Esophagus squamous epithelium (tissue), 4 donors: ENCODE measurements at regions not wholly inside any gene's neighbourhood (a gene's known extent, or its start where the extent isn't known, plus 50 kb on each side); places are given as distances from the start of the nearest gene placed in this dataset.

Experiments used
- POLR2A ChIP-seq, 4 donors: fragments of 450-650 bp; IDR thresholded peaks; one replicate each; pipeline ENCODE4 v1.6.1; 2017; ENCODE audit warnings: antibody characterized with exemption in 4 of 4, mild to moderate bottlenecking in 4 of 4, moderate library complexity in 3 of 4
- TF ChIP-seq, protein P1 (sequence below), 6 experiments: fragments of 450-650 bp in 4 of 6; fragments of 200-600 bp in 2 of 6; sonication (generic) in 2 of 6; IDR thresholded peaks; one replicate each; pipeline ENCODE4 v1.5.1; 2016 to 2019; ENCODE audit warnings: antibody characterized with exemption in 6 of 6, mild to moderate bottlenecking in 4 of 6, moderate library complexity in 4 of 6

DNA sequence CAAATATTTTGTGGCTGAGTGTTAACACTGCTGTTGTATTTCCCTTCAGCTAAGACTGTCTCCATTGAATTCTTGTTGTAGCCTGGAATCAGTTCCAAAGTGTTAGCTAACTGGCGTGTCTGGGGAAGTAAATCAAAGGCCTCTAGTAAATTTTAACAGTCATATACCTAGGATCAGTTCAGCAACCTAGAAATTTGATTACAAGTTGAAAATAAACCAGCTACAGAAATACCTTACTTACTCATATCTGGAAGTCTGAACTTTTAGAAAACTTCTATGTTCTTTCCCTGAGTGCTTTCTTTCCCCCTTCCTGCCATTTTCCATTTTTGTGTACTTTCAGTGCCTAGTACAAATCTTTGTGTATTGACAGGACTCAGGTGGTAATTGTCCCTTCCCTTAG lies 396.7 kb upstream of the DCC start:
- TF ChIP-seq, protein P1, sequence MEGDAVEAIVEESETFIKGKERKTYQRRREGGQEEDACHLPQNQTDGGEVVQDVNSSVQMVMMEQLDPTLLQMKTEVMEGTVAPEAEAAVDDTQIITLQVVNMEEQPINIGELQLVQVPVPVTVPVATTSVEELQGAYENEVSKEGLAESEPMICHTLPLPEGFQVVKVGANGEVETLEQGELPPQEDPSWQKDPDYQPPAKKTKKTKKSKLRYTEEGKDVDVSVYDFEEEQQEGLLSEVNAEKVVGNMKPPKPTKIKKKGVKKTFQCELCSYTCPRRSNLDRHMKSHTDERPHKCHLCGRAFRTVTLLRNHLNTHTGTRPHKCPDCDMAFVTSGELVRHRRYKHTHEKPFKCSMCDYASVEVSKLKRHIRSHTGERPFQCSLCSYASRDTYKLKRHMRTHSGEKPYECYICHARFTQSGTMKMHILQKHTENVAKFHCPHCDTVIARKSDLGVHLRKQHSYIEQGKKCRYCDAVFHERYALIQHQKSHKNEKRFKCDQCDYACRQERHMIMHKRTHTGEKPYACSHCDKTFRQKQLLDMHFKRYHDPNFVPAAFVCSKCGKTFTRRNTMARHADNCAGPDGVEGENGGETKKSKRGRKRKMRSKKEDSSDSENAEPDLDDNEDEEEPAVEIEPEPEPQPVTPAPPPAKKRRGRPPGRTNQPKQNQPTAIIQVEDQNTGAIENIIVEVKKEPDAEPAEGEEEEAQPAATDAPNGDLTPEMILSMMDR (IDR thresholded peaks at IDR 0.05) = no peak
- TF ChIP-seq POLR2A (IDR thresholded peaks at IDR 0.05) = no peak
